ENCODE measurements at regions not wholly inside any gene's neighbourhood (a gene's known extent, or its start where the extent isn't known, plus 50 kb on each side); places are given as distances from the start of the nearest gene placed in this dataset.

DNA sequence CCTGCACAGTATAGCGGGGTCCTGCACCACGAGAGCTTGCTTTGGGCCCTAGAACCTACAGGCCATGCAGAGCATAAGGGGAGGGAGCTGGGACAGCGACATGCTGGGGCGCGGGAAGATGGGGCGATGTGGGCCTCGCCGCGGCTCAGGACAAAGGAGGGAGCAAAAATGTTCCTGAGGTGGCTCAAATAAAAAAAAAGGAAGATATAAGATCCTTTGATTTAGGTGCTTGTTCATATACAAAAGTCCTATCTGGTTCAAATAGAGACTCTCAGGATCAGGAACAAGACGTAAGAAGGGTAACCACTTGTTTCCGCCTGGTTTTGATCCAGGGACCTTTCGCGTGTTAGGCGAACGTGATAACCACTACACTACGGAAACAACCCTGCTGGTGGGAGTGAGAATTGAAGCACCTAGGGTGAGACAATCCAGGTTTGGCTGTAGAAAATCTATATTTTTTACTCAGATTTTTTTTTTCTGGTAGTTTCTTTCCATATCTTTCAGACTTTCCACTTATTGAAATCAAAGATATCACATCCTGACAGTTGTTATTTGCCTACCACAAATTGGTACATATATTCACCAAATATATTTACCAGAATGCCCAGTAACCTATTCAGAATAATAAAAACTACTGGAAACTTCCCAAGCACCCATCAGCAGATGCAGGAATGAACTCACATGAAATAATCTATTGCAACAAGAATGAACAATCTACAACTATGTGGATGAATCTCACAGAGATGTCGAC is 177.9 kb upstream of the ZNF184 start (continued):
- TF ChIP-seq ETV5 (CRISPR knock-in tag; IDR thresholded peaks at IDR 0.05; ENCODE audit: borderline replicate concordance), result peak; percentile 60; the same call in 1 of the 2 replicates
- peak; percentile 76; the same call in 1 of the 2 replicates for TF ChIP-seq MXD4 (CRISPR knock-in tag; IDR thresholded peaks at IDR 0.05)
- TF ChIP-seq HOXA5 (CRISPR knock-in tag; IDR thresholded peaks at IDR 0.05), result peak; percentile 66; the same call in 1 of the 2 replicates
- TF ChIP-seq ZNF12 (CRISPR knock-in tag; IDR thresholded peaks at IDR 0.05), result peak; percentile 69; the same call in 1 of the 2 replicates
- no peak; the same call in 1 of the 2 replicates for TF ChIP-seq ZNF256 (CRISPR knock-in tag; conservative IDR thresholded peaks at IDR 0.05)
- TF ChIP-seq, protein P1, sequence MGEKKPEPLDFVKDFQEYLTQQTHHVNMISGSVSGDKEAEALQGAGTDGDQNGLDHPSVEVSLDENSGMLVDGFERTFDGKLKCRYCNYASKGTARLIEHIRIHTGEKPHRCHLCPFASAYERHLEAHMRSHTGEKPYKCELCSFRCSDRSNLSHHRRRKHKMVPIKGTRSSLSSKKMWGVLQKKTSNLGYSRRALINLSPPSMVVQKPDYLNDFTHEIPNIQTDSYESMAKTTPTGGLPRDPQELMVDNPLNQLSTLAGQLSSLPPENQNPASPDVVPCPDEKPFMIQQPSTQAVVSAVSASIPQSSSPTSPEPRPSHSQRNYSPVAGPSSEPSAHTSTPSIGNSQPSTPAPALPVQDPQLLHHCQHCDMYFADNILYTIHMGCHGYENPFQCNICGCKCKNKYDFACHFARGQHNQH (CRISPR knock-in tag; IDR thresholded peaks at IDR 0.05), result peak; percentile 90
- TF ChIP-seq HNRNPH1 (optimal IDR thresholded peaks at IDR 0.05; ENCODE audit: low read depth, low read length), result no peak
- 0 out of 2 replicates have a peak, but pooled peaks have one; percentile 55 for TF ChIP-seq NFKBIZ (CRISPR knock-in tag; IDR thresholded peaks at IDR 0.05)
- no peak for TF ChIP-seq ZNF7 (CRISPR knock-in tag; IDR thresholded peaks at IDR 0.05)
- TF ChIP-seq TEAD3 (CRISPR knock-in tag; optimal IDR thresholded peaks at IDR 0.05; ENCODE audit: borderline replicate concordance), result peak; percentile 44
- TF ChIP-seq ZBTB38 (CRISPR knock-in tag; IDR thresholded peaks at IDR 0.05), result no peak
- TF ChIP-seq ZNF879 (CRISPR knock-in tag; IDR thresholded peaks at IDR 0.05), result no peak
- peak; percentile 85 for TF ChIP-seq ZNF124 (CRISPR knock-in tag; IDR thresholded peaks at IDR 0.05)
- TF ChIP-seq CC2D1A (CRISPR knock-in tag; IDR thresholded peaks at IDR 0.05), result 0 out of 2 replicates have a peak, but pooled peaks have one; percentile 70
- TF ChIP-seq ZNF282 (IDR thresholded peaks at IDR 0.05; ENCODE audit: partially characterized antibody), result no peak
- no peak for TF ChIP-seq NCOA1 (CRISPR knock-in tag; IDR thresholded peaks at IDR 0.05)
- TF ChIP-seq, protein P2, sequence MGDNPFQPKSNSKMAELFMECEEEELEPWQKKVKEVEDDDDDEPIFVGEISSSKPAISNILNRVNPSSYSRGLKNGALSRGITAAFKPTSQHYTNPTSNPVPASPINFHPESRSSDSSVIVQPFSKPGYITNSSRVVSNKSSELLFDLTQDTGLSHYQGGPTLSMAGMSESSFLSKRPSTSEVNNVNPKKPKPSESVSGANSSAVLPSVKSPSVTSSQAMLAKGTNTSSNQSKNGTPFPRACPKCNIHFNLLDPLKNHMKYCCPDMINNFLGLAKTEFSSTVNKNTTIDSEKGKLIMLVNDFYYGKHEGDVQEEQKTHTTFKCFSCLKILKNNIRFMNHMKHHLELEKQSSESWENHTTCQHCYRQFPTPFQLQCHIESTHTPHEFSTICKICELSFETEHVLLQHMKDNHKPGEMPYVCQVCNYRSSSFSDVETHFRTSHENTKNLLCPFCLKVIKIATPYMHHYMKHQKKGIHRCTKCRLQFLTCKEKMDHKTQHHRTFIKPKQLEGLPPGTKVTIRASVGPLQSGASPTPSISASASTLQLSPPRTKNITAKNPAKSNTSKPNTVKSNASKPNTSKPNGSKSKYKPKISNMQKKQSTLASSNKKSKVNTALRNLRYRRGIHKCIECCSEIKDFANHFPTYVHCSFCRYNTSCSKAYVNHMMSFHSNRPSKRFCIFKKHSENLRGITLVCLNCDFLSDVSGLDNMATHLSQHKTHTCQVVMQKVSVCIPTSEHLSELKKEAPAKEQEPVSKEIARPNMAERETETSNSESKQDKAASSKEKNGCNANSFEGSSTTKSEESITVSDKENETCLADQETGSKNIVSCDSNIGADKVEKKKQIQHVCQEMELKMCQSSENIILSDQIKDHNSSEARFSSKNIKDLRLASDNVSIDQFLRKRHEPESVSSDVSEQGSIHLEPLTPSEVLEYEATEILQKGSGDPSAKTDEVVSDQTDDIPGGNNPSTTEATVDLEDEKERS (CRISPR knock-in tag; IDR thresholded peaks at IDR 0.05), result no peak
- TF ChIP-seq NFYC (CRISPR knock-in tag; IDR thresholded peaks at IDR 0.05), result peak; percentile 29; the same call in 1 of the 2 replicates
- no peak for TF ChIP-seq FOXK2 (IDR thresholded peaks at IDR 0.05)
- 0 out of 2 replicates have a peak, but pooled peaks have one; percentile 54 for TF ChIP-seq PRMT3 (CRISPR knock-in tag; IDR thresholded peaks at IDR 0.05; ENCODE audit: borderline replicate concordance, low read depth)
- peak; percentile 67 for TF ChIP-seq ZEB1 (IDR thresholded peaks at IDR 0.05; ENCODE audit: insufficient replicate concordance, low read depth)
- TF ChIP-seq, protein P3, sequence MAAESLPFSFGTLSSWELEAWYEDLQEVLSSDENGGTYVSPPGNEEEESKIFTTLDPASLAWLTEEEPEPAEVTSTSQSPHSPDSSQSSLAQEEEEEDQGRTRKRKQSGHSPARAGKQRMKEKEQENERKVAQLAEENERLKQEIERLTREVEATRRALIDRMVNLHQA (CRISPR knock-in tag; IDR thresholded peaks at IDR 0.05), result 0 out of 2 replicates have a peak, but pooled peaks have one; percentile 33
- no peak for TF ChIP-seq ZNF550 (CRISPR knock-in tag; IDR thresholded peaks at IDR 0.05; ENCODE audit: borderline replicate concordance)
- TF ChIP-seq CREB1 (IDR thresholded peaks at IDR 0.05), result no peak
- TF ChIP-seq CREB1 (CRISPR knock-in tag; IDR thresholded peaks at IDR 0.05), result peak; percentile 60; the same call in 1 of the 2 replicates

Measured in HepG2 (cell line).